GM21786 (cell line): ENCODE measurements at regions not wholly inside any gene's neighbourhood (a gene's known extent, or its start where the extent isn't known, plus 50 kb on each side); places are given as distances from the start of the nearest gene placed in this dataset.
"Not testable (repeated sequence)": the region's sequence is repeated elsewhere in the genome, so short reads cannot be mapped to it uniquely, and the experiment has no call there.

Experiments used
- ATAC-seq: cut with Tn5 transposase; IDR thresholded peaks from one replicate; pipeline ENCODE4 v1.9.1; 2021; ENCODE audit not compliant: unreplicated experiment

DNA sequence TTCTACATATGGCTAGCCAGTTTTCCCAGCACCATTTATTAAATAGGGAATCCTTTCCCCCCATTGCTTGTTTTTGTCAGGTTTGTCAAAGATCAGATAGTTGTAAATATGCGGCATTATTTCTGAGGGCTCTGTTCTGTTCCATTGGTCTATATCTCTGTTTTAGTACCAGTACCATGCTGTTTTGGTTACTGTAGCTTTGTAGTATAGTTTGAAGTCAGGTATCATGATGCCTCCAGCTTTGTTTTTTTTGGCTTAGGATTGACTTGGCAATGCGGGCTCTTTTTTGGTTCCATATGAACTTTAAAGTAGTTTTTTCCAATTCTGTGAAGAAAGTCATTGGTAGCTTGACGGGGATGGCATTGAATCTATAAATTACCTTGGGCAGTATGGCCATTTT is 60.0 kb upstream of the GPC3 start:
- not testable (repeated sequence) for ATAC-seq

DNA sequence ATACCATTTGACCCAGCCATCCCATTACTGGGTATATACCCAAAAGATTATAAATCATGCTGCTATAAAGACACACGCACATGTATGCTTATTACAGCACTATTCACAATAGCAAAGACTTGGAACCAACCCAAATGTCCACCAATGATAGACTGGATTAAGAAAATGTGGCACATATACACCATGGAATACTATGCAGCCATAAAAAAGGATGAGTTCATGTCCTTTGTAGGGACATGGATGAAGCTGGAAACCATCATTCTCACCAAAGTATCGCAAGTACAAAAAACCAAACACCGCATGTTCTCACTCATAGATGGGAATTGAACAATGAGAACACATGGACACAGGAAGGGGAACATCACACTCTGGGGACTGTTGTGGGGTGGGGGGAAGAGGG is 81.7 kb upstream of the GPC3 start:
- not testable (repeated sequence) for ATAC-seq

DNA sequence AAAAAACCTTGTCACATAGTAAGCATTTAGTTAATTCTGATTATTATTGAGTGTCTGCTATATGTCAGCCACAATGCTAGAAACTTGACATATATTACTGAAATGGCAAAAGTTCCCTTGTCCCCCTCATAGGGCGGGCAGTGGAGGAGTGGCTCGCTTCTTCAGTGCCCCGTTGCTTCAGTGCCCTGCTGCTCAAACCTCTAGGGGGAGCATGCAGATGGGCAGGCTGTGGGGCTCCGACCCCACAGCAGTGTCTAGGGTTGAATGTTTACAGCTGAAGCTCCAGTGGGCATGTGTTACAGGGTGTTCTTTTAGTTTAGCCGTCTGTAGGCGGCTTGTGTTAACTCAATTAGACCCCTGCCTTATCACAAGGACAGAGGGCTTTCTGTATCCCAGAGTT is 86.5 kb upstream of the GPC3 start:
- not testable (repeated sequence) for ATAC-seq

DNA sequence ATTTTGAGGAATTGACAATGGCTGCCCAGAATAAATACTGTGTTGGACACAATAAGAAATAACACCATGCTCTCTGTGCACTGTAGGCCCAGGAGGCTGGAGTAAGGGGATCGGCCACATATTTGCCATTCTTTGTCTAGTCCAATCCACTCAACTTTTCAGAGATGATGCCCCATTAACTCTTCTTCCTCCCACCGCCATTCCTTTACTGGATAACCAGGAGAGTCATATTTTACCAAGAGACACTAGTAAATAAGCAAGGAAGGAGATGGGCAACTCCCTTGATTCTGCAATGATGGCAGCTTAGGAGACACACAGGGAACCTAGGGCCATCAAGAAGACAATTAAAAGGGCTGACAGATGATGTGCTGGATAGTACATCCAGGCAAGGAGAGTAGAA is 87.9 kb upstream of the GPC3 start:
- ATAC-seq: no peak

DNA sequence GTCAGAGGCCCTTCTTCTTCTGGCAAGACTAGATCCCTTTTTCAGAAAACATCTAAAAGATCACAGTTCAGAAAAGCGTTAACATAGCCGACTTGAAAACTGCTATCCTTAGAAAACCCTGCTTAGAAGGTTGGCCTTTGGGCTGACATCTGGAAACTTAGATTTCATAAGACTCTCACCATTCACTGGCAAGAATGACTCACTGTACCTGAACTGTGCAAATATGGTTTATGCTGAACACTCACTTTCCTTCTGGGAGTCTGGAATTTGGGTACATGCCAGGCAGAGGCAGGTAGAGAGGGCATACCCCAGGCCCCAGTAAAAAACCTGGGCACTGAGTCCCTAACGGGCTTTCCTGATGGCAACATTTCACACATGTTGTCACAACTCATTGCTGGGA is 88.8 kb upstream of the GPC3 start:
- no peak for ATAC-seq

DNA sequence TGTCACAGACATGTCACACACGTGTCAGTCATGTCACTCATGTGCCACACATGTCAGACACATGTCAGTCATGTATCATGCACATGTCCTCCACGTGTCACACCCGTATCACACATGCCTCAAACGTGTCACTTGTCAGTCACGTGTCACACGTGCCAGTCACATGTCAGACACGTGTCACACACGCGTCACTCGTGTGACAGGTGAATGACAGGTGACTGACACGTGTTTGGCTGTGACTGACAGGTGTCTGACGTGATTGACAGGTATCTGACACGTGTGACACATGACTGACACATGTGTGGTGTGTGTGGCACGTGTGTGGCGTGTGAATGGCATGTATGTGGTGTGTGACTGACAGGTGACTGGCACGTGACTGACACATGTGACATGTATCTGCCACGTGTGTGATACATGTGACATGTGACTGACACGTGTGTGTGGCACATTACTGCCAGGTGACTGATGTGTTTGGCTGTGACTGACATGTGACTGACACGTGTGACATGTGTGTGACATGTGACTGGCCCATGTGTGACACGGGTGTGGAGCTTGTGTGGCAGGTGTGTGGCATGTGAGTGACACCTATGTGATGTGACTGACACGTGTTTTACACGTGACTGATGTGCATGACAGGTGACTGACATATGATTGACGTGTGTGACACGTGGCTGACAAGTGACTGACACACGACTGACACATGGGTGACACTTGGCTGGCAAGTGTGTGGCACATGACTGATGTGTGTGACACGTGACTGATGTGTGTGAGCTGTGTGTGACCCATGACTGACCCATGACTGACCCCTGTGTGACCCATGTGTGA is 90.7 kb upstream of the GPC3 start:
- no peak for ATAC-seq

DNA sequence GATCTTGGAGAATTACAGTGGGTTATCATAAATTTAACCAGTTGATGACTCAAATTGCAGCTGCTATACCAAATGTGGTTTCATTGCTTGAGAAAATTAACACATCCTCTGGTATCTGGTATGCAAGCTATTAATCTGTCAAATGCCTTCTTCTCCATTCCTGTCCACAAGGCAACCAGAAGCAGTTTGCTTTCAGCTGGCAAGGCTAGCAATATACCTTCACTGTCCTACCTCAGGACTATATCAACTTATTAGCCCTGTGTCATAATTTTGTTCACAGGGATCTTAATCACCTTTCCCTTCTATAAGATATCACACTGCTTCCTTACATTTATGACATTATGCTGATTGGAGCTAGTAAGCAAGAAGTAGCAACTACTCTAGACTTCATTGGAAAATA is 110.0 kb upstream of the GPC3 start:
- ATAC-seq: no peak

DNA sequence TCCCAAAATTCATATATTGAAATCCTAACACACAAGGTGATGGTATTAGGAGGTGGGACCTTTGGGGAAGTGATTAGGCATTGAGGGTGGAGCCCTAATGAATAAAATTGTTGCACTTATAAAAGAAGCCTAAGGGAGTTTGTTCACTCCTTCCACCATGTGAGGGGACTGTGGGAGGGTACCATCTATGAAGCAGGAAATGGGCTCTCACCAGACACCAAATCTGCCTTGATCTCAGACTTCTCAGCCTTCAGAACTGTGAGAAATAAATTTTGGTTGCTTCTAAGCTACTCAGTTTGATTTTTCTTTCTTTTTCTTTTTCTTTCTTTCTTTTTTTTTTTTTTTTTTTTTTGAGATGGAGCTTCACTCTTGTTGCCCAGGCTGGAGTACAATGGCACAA is 116.2 kb upstream of the GPC3 start:
- no peak for ATAC-seq

DNA sequence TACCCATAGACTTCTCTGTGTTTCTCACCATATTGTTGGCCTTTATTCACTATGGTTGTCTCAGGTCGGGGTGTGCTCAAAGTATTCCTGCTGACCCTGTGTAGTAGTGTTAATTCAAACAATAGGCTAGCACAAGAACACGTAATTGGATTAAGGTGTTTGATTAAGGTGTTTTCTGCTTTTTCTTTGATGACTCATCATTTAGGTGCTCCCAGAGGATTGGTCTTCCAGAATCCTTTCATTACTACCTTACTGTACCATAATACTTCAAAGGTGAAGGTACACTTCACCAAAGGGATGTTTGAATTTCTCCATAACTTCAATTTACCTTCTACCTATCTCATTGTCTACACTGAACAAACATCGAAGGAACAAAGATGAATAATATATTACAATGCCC is 121.7 kb upstream of the CCDC160 start:
- ATAC-seq: no peak

DNA sequence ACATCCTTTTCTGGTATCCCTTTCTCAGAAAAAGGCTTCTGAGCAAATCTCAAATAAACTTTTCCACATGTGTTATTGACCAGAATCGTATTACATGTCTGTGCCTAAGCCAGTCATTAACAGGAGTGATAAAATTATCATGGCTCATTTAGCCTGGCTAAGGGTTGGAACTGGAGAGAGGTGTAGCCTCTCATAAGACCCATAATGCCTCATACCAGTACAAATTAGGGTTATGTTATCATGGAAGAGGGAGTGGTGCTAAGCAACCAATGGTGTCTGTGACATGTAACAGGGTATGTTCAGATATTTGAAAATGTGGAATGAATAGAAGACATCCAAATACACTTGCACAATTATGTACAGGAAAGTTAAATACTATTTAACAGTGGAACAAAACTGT is 99.6 kb upstream of the CCDC160 start:
- ATAC-seq: no peak

DNA sequence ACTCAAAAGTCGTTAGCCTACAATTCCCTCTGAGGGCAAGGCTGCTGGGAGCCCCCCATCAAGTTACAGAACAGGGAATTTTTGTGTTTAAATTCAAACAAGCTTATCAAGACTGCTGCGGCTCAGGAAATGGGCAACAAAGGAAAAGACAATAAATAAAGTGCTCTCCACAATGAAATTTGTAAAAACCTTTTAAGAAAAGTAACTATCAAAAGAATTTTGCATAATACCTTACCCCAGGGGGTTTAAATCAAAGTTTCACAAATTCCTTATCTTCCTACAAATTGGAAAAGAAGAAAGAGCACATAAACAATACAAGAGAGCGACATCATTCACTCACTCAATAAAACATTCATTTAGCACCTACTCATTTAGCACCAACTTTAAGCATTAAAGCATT is 97.9 kb upstream of the CCDC160 start:
- no peak for ATAC-seq

DNA sequence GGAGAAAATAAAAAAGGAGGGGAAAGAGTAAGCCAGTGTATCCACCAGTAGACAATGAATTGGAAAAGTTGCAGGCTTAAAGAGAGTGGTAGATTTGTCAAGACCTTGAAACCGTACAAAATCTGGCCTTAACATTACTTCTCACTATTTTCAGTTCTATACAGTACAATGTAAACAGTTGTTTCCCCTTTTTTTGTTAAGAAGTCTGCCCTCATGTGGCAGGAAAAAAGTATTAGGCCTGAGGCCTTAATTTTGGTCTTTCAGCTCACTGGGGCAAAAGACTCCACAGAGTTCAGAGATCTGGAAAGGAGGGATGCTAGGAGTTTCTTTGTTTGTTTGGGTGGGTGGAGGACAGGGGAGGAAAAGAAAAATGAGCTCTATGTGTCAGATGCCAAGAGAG is 92.8 kb upstream of the CCDC160 start:
- peak; percentile 81 for ATAC-seq

DNA sequence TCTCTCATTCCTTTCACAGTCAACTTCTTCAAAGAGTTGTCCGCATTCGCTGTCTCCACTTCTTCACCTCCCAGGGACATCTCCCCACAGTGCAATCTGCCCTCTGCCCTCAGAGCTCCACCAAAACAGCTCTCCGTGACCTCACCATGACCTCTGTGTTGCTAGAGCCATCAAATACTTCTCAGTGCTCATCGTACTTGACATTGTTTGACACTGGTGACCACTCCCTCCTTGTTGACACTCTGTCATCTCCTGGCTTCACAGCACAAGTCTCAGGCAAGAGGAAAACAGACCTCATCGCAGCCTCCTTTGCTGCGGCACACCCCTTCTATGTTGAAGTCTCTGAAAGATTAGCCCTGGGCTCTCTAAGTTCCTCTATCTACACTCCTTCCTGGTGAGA is 90.5 kb upstream of the CCDC160 start:
- ATAC-seq: no peak

DNA sequence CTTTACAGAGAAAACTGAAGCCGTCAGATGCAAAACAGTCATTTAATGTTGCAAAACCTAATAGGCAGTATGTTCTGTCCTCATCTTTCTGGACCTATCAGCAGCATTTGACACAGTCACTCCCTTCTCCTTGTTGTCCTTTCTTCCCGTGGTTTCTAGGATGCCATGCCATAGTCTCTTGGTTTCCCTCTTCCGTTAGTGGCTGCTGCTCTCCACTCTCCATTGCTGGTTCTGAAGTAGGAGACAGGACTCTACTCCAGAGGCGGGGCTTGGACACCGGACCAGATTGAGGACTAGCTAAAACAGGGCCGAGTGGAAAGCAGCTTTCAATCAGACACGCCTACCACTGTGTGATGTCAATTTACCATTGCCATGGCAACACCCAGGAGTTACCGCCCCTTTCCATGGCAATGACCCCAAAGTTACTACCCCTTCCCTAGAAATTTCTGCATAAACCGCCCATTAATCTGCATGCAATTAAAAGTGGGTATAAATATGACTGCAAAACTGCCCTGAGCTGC is 88.8 kb upstream of the CCDC160 start:
- no peak for ATAC-seq

DNA sequence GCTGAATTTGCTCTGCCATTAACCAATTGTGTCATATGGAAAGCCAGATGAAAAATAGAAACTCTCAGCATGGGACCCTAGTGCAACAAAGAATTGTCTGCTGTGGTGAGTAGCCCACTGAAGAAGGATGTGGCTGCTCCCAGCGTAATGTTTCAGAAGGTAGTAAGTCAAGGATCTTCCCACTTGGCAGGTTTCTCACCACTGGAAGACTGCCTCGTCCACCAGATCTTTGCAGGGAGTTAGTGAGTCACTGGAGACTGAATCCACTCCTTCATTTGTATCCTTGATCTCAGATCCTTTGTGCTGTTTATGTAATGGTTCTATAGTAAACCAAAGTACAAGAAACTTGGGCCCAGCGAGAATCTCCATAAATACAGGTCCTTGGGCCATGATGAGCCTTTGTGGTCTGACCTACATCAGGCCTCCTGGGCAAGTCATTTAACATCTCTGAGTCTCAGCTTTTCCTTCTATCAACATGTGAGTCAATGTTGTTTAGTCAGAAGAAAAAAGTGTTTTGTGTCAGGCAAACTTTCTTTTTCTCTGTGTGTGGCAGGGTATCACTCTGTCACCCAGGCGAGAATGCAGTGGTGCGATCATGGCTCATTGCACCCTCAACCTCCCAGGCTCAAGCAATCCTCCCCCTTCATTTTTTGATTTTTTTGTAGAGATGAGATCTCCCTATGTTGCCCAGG is 78.0 kb upstream of the CCDC160 start:
- ATAC-seq: no peak

DNA sequence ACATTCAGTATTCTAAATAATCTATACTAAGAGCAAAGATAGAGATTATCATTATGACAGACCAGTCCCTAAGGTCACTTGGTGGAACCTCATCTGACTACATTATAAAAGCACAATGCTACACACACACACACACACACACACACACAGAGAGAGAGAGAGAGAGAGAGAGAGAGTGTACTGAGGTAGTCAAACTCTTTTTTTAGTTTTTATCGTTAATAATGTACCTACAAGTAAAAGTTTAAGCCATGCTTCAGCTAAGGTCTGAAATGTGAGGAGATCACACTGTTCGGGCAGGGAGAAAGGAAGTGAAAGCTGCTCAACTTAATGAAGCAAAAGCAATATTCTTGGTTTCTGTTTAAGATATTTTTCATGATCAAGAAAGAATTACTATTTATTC is 75.8 kb upstream of the CCDC160 start:
- peak; percentile 92 for ATAC-seq

DNA sequence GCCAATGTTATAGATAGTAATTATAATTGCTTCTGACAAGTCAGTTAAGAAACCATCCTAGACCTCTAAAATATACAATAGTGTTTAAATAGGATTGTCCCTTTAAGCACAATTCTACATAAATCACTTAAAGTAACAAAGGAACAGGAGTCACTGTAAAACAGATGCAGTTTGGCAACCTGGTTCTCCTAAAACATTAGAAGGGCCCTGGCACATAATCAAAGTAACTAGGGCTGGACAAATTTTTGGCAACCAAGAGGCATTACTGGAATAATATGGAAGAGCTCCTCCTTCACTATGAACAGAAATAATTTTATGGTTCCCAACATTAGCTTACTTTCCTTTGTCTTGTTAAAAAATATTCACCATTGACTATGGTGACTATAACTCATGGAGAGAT is 75.0 kb upstream of the CCDC160 start:
- no peak for ATAC-seq

DNA sequence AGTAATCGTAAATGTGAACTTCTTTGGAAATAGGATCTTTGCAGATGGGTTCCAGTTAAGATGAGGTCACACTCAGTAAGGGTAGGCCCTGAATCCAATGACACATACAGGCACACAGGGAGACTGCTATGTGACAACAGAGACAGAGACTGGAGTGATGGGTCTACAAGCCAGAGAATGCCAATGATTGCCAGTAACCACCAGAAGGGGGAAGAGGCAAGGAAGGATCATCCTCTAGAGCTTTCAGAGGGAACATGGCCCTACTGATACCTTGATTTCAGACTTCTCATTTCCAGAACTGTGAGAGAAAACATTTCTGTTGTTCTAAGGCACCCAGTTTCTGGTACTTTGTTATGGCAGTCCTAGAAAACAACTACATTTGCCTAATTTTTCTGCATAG is 73.1 kb upstream of the CCDC160 start:
- ATAC-seq: no peak

DNA sequence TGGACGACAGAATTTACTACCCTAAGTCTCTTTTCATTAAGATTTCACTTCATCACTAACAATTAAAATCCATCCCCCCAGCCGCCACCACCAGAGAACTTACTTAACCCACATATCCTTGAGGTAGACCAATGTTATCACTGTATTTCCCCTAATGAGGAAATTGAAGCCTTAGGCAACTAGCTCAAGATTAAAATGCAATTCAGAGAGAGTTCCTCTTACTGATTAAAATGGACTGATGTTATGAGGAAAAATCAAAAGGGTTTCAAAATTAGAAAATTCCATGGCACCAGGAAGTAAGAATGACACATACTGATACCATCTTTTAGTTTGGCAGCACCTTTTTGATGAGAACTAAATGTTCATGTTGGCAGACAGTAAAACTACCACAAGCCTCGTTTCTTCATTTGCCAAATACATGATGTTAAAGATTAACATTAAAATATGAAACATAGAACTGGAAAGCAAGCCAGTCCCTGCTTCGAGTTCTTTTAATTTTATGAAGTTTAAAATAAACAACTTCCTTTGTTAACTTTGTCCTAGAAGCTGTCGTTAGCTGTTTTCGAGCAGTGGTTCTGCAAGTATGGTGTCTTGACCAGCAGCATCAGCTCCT is 69.3 kb upstream of the CCDC160 start:
- no peak for ATAC-seq

DNA sequence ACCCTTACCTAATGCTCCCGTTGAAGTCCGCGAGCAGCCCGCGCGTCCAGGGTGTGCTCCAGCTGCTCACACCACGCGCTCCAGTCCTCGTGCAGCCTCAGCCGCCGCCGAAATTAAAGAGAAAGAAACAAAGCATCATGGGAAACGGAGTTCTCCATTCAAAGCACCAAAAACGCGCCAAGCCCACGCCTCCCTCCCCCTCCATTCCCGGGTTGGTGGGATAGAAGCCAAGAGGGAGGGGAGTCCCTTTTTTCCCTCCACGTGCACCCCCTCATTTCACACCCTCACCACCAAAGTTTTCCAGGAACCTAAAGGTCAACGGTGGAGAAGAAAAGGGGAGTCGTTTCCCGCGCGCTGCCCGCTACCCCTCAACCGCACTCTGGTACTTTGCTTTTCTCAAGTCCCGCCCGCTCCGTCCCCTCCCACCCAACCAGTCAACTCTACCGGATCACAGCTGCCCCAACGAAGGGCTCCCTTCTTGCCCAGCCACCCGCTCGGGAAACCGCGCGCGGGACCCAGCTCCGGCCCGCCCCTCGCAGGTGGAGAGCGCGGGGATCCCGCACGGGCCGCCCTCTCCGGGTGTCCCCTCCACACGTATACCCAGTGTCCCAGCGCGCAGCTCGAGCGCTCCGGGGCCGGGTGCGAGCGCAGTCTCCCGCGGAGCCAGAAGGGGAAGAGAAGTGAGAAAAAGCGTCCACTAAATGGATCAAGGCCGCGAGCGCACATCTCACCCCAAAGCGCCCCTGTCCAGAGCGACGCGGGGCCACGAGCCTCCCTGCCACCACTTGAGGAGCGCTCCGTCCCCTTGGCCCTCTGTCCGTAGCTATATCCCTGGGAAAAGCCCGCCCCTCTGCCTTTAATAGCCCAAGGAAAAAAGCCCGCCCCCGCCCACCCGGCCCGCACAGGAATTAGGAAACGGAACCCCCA is 65.1 kb upstream of the CCDC160 start:
- peak; percentile 41 for ATAC-seq
